Muscle layer of colon (tissue), 2 donors: ENCODE measurements at regions not wholly inside any gene's neighbourhood (a gene's known extent, or its start where the extent isn't known, plus 50 kb on each side); places are given as distances from the start of the nearest gene placed in this dataset.
"Not testable (repeated sequence)": the region's sequence is repeated elsewhere in the genome, so short reads cannot be mapped to it uniquely, and the experiment has no call there.

Experiments
- H3K27ac ChIP-seq: one replicate; pipeline ENCODE4 v1.7.0; 2013; ENCODE audit warnings: low read depth, mild to moderate bottlenecking, low read length, moderate library complexity
- H3K27me3 ChIP-seq, 2 donors: one replicate each; pipeline ENCODE4 v1.7.0; 2013; ENCODE audit warnings: low read length in 2 of 2, mild to moderate bottlenecking in 2 of 2; ENCODE audit not compliant: insufficient read depth in 2 of 2, control insufficient read depth in 1 of 2
- H3K36me3 ChIP-seq: one replicate; pipeline ENCODE4 v1.7.0; 2013; ENCODE audit warnings: mild to moderate bottlenecking, low read length; ENCODE audit not compliant: insufficient read depth
- H3K4me1 ChIP-seq: one replicate; pipeline ENCODE4 v1.7.0; 2013; ENCODE audit warnings: mild to moderate bottlenecking, low read length; ENCODE audit not compliant: insufficient read depth
- H3K4me3 ChIP-seq, 2 donors: one replicate each; pipeline ENCODE4 v1.7.0; 2013; ENCODE audit warnings: low read length in 2 of 2, low read depth in 1 of 2, mild to moderate bottlenecking in 1 of 2, moderate library complexity in 1 of 2
- H3K9ac ChIP-seq: one replicate; pipeline ENCODE4 v1.7.0; 2013; ENCODE audit warnings: low read length
- H3K9me3 ChIP-seq: one replicate; pipeline ENCODE4 v1.7.0; 2013; ENCODE audit warnings: mild to moderate bottlenecking, low read length
- donor health status: abdominal sarcoma.
- donor health status: Adenocarcinoma of cecum.

DNA sequence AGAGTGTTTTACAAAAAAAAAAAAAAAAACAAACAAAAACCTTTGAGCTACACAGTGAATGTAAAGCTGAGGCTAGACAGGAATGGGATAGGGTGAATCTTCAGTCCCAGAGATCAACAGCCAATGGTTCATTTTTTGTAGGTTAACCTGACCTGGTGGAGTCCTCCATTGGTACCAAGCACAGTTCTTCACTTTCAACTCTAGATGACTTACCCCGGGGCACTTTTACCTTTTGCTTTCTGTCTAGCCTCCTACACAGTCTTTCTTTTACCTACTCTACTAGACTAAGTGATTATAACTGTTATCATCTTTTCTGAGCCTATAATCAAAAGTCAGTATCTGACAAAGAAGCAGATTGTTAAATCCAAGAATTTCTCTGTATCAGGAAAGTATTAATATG, 50.9 kb downstream of the ANXA2R start:
- Histone ChIP-seq H3K27me3 (peaks cover 25 to 39% of the 10 kb centered on the region in 2 donors), H3K9me3 (no peaks in the 10 kb centered on the region), H3K27ac (no peak overlapping the region), H3K4me3 (no peak overlapping the region), H3K36me3 (no peaks in the 10 kb centered on the region), H3K4me1 (peaks cover 13% of the 10 kb centered on the region), H3K9ac (no peak overlapping the region)

DNA sequence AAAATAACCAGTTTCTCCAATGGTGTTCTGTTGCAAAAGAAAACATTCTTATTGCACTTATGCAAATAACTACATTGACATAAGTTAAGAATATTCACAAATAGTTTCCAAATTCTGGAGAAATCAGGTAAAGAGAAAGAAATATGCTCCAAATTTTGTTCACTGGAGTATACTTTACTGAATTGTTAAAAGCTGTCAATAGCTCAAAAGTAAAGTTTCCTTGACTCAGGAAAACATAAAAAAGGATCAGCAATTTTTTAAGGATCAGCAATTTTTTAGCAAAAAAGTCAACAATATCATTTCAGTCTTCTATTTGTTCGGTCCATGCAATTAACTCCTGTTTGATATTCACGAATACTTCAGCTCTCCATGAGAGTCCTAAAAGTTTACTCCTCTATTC, 51.6 kb downstream of the ANXA2R start:
- Histone ChIP-seq H3K36me3 (no peaks in the 10 kb centered on the region), H3K4me3 (no peak overlapping the region), H3K4me1 (peaks cover 13% of the 10 kb centered on the region), H3K9ac (no peak overlapping the region), H3K27ac (no peak overlapping the region), H3K9me3 (no peaks in the 10 kb centered on the region), H3K27me3 (peaks cover 20 to 33% of the 10 kb centered on the region in 2 donors)

DNA sequence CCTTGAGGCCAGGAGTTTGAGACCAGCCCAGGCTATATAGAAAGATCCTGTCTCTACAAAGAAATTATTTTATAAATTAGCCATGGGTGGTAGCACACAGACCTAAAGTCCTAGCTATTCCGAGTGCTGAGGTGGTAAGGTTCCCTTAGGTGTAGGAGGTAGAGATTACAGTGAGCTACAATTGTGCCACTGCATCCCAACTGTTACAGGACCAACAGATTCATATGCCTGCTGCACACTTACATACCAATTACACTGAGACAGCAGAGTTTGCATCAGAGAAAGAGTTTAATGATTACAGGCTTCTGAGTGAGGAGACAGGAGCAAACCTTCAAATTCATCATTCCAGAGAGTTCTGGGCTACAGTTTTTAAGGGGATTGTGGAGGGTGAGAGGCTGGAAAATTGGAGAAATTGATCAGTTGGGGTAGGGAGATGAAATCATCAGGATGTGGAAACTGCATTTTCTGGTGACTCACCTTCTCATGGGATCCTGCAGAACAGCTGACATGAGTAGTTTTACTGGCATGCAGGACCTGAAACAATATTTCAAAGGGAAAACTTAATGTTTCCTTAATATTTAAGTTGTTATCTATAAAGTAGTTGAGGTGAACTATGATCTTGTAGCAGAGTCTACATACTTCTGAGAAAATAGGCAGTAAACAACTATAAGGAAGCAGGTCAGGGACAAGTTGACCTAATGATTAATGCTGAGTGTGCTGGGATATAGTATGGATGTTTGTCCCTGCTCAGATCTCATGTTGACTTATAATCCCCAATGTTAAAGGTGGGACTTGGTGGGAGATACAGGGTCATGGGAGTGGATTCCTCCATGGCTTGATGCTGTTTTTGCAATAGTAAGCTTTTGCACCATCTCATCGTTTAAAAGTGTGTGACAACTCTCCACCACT, 54.7 kb downstream of the ANXA2R start:
- H3K27ac ChIP-seq: no peak overlapping the region
- H3K4me3 ChIP-seq: no peak overlapping the region
- H3K27me3 ChIP-seq: peaks cover 0 to 10% of the 10 kb centered on the region in 2 donors
- no peaks in the 10 kb centered on the region for H3K4me1 ChIP-seq
- no peak overlapping the region for H3K9ac ChIP-seq
- H3K9me3 ChIP-seq: no peaks in the 10 kb centered on the region
- no peaks in the 10 kb centered on the region for H3K36me3 ChIP-seq

DNA sequence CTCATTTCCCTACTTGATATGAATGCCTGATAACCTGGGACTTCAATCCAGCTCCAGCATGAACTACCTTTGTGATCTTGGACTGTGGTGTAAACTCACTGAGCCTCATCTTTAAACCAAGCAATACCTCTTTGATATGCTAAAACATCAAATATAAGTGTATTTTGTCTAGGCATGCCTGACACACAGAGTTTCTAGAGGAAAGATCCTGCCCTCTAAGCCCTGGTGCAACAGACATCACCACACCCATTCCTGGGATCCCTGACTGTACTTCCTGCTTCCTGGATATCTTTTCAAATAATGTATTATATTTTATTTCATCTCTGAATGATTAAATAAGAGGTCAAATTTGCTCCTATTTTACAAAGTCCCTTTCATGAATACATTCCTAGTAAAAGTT, 55.8 kb downstream of the ANXA2R start:
- Histone ChIP-seq H3K9me3 (no peaks in the 10 kb centered on the region), H3K4me1 (no peaks in the 10 kb centered on the region), H3K27me3 (peaks cover 0 to 8% of the 10 kb centered on the region in 2 donors), H3K9ac (no peak overlapping the region), H3K36me3 (no peaks in the 10 kb centered on the region), H3K27ac (no peak overlapping the region), H3K4me3 (no peak overlapping the region)

DNA sequence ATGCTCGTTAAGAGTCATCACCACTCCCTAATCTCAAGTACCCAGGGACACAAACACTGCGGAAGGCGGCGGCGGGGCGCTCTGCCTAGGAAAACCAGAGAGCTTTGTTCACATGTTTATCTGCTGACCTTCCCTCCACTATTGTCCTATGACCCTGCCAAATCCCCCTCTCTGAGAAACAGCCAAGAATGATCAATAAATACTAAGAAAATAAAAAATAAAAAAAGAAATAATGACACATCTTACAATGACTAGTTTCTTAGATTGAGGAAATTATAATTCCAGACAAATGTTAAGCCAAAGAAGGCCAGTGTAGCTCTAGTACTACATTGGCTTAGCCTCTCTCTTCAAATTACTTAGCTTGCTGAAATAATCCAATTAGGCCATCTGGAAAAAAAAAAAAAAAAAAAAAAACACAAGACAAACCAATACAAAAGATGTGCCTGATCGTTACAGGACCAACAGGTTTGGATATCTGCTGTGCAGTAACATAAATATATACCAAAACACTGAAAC, 58.0 kb downstream of the ANXA2R start:
- Histone ChIP-seq H3K4me1 (no peaks in the 10 kb centered on the region), H3K27me3 (peaks cover 0 to 8% of the 10 kb centered on the region in 2 donors), H3K9ac (no peak overlapping the region), H3K36me3 (no peaks in the 10 kb centered on the region), H3K9me3 (no peaks in the 10 kb centered on the region), H3K4me3 (no peak overlapping the region), H3K27ac (no peak overlapping the region)

DNA sequence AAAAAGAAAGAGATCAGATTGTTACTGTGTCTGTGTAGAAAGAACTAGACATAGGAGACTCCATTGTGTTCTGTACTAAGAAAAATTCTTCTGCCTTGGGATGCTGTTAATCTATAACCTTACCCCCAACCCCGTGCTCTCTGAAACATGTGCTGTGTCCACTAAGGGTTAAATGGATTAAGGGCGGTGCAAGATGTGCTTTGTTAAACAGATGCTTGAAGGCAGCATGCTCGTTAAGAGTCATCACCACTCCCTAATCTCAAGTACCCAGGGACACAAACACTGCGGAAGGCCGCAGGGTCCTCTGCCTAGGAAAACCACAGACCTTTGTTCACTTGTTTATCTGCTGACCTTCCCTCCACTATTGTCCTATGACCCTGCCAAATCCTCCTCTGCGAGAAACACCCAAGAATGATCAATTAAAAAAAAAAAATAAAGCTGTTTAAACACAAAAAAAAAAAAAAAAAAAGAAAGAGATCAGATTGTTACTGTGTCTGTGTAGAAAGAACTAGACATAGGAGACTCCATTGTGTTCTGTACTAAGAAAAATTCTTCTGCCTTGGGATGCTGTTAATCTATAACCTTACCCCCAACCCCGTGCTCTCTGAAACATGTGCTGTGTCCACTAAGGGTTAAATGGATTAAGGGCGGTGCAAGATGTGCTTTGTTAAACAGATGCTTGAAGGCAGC, 58.6 kb downstream of the ANXA2R start:
- not testable (repeated sequence) for H3K4me3 ChIP-seq, H3K27ac ChIP-seq

DNA sequence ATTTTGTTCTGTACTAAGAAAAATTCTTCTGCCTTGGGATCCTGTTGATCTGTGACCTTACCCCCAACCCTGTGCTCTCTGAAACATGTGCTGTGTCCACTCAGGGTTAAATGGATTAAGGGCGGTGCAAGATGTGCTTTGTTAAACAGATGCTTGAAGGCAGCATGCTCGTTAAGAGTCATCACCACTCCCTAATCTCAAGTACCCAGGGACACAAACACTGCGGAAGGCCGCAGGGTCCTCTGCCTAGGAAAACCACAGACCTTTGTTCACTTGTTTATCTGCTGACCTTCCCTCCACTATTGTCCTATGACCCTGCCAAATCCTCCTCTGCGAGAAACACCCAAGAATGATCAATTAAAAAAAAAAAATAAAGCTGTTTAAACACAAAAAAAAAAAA, 59.1 kb downstream of the ANXA2R start:
- H3K9me3 ChIP-seq, H3K4me1 ChIP-seq, H3K9ac ChIP-seq, H3K36me3 ChIP-seq, H3K27me3 ChIP-seq, H3K4me3 ChIP-seq, H3K27ac ChIP-seq: not testable (repeated sequence)

More for the DNA sequence above, 58.6 kb downstream of the ANXA2R start:
- H3K27me3 ChIP-seq, H3K36me3 ChIP-seq, H3K4me1 ChIP-seq, H3K9ac ChIP-seq, H3K9me3 ChIP-seq: not testable (repeated sequence)

DNA sequence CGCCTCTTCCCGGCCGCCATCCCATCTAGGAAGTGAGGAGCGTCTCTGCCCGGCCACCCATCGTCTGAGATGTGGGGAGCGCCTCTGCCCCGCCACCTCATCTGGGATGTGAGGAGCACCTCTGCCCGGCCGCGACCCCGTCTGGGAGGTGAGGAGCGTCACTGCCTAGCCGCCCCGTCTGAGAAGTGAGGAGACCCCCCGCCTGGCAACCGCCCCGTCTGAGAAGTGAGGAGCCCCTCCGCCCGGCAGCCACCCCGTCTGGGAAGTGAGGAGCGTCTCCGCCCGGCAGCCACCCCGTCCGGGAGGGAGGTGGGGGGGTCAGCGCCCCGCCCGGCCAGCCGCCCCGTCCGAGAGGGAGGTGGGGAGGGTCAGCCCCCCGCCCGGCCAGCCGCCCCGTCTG, 59.7 kb downstream of the ANXA2R start:
- not testable (repeated sequence) for H3K36me3 ChIP-seq, H3K4me3 ChIP-seq

DNA sequence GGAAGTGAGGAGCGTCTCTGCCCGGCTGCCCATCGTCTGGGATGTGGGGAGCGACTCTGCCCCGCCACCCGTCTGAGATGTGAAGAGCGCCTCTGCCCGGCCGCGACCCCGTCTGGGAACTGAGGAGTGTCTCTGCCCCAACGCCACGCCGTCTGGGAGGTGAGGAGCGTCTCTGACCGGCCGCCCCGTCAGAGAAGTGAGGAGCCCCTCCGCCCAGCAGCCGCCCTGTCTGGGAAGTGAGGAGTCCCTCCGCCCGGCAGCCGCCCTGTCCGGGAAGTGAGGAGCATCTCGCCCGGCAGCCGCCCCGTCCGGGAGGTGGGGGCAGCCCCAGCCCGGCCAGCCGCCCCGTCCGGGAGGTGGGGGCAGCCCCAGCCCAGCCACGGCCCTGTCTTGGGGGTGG, 60.9 kb downstream of the ANXA2R start:
- not testable (repeated sequence) for H3K27ac ChIP-seq, H3K9ac ChIP-seq, H3K4me3 ChIP-seq, H3K4me1 ChIP-seq, H3K9me3 ChIP-seq, H3K27me3 ChIP-seq, H3K36me3 ChIP-seq

More for the DNA sequence above, 59.7 kb downstream of the ANXA2R start:
- not testable (repeated sequence) for H3K9ac ChIP-seq, H3K9me3 ChIP-seq, H3K27me3 ChIP-seq, H3K27ac ChIP-seq, H3K4me1 ChIP-seq

DNA sequence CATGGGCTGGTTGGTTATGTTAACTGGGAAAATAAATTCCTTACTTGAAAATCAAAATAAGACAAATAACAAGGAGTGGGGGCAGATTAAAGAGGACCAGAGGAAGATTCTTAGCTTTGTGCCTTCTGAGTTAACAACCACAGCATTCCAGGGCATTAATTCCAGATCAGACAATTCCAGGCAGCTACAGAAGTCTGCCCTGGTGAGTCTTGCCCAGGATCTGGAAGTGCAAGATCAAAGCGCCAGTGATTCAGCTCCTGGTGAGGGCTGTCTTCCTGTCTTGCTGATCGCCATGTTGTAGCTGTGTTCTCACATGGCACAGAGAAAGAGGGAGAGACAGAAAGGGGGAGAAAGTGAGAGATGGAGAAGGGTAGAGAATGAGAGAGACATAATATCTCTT, 65.6 kb downstream of the ANXA2R start:
- H3K36me3 ChIP-seq: no peaks in the 10 kb centered on the region
- H3K27me3 ChIP-seq: no peaks in the 10 kb centered on the region
- no peaks in the 10 kb centered on the region for H3K9me3 ChIP-seq
- H3K9ac ChIP-seq: no peak overlapping the region
- no peak overlapping the region for H3K4me3 ChIP-seq
- H3K4me1 ChIP-seq: no peaks in the 10 kb centered on the region
- no peak overlapping the region for H3K27ac ChIP-seq

DNA sequence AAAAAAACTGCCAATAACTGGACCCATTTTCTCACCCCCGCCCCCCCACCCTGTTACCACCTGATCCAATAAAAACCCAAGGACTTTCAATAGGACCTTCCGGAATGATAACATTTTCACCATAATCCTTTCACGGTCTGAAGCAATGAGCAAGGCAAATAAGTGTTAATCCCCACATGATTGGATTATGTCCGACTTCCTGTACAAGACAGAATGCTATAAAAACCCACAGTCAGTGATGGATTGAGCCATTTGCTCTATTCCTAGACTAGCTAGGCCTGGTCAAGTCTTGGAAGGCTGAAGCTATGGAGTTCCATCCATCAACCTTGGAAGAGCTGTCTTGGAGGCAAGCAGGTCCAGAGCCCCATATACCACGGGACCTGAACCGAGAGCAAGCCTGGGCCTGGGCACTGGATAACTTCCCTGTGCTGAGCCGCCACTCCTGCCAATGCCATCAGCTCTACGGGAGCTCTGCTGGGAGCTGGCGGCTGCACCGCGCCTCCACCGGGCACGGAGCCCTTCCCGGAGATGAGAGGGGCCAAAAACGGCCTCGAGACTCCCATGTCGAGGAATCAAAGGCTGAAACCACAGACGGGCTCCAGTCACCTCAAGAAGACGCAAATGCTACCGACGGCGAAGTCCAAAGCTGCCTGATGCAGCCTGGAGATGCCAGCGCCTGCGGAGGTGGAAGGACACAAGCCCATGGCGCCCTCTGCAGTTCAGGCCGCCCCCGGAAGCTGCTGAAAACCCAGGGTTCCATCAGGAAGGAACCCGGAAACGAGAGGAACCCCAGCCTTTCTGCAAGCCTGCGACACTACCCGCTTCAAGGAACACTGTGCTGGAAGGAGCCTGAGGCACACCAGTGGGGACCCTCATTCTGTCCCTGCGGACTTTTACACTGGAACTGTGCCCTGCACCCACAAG, 69.2 kb downstream of the ANXA2R start:
- Histone ChIP-seq H3K27ac (no peak overlapping the region), H3K9me3 (no peaks in the 10 kb centered on the region), H3K27me3 (no peaks in the 10 kb centered on the region), H3K36me3 (no peaks in the 10 kb centered on the region), H3K4me3 (no peak overlapping the region), H3K9ac (no peak overlapping the region), H3K4me1 (no peaks in the 10 kb centered on the region)
